GM19324 (cell line): ENCODE measurements at regions not wholly inside any gene's neighbourhood (a gene's known extent, or its start where the extent isn't known, plus 50 kb on each side); places are given as distances from the start of the nearest gene placed in this dataset.

Source experiments
- ATAC-seq: cut with Tn5 transposase; IDR thresholded peaks from one replicate; pipeline ENCODE4 v1.9.1; 2021; ENCODE audit warnings: mild to moderate bottlenecking, moderate library complexity; ENCODE audit not compliant: unreplicated experiment, low FRiP score

DNA sequence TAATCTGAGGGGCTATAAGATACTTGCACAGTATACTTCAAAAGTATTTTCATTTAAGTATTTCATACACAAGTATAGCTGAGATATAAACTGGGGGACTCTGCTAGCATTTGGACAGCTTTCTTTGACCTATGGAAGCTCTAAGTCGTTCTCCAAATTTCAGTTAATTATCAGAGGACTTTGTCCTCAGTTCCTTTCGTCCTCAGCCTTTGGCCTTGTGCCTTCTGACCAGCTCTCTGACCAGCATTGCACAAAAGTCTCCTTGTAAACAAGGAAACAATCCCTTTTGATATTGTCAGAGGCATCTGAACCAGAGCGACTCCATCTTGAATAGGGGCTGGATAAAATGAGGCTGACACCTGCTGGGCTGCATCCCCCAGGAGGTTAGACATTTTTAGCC is 464.0 kb upstream of the FAM241A start:
- ATAC-seq, result no peak

DNA sequence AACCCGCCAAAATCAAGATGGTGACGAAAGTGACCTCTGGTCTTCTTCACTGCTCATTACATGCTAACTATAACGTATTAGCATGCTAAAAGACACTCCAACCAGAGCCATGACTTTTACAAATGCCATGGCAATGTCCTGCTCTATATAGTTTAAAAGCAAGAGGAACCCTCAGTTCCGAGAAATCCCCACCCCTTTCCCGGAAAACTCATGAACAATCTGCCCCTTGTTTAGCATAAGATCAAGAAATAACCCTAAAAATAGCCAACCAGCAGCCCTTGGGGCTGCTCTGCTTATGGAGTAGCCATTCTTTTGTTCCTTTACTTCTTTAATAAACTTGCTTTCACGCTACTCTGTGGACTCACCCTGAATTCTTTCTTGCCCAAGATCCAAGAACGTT is 463.5 kb upstream of the FAM241A start:
- no peak for ATAC-seq

DNA sequence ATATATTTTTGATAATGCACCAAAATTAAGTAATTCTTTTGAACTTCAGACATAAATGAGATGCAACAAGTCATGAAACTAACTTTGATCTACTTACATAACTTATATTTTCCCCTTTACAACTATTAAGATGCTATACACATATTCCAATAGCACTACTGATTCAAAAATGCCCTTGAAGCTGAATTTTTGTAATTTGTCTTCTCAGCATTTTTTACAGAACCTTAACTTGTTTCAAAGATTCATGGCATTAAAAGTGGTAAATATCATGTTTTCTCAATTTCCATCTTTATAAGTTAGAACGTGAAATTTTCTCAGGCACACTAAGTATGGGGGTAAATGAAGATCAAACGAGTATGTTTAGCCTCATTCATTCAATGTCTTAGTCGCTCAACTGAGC is 460.0 kb upstream of the FAM241A start:
- no peak for ATAC-seq

DNA sequence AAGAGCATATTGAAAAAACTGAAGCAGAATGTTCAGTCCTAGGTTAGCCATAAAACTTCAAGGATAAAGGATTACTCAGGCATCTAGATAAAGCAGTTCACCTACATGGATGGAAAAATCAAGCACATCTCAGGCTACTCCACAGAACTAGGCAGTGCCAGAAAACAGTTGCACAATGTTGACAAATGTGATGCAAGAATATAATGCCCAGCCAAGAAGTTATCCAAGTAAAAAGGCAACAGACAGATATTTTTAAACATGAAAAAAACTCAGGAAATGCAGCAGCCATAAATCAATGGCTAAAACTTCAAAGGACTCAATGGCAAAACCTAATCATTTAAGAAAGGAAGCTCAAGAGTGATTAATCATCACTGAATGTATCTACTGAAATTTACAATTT is 456.0 kb upstream of the FAM241A start:
- ATAC-seq, result no peak

DNA sequence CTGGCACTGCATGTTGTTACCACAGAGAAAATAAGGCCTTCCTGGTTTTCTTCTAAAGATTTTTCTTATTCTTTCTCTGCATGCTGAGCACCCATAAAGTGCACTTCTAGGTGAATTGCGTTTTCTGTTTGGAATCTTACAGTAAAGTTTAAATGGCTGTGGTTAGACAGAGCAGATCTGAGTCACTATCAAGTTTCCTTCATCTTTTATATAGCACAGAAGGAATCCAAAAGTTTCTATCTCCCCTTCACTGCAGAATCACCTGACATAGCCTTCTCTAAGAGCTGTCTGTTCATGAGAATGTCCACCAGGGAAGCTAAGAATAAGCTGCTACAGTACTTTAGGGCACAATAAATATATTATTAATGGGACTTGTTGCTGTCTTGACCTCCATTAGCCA is 455.5 kb upstream of the FAM241A start:
- ATAC-seq, result no peak

DNA sequence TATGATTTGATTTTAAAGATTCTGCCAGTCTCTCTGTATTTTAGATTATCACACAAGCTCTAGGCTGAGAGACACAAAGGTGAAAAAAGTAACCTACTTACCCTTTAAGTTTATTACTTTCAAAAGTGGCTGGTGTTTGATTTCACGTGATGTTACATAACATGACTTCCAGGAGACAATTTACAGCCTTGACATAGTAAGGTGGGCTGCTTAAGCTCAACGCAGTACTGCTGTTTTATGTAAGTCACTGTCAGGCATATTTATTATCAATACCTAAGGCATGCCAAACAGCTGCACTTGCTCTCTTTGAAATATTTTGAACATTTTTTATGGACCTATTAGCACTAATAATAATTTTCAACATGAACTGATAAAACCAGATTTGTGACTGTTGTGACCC is 451.5 kb upstream of the FAM241A start:
- no peak for ATAC-seq

DNA sequence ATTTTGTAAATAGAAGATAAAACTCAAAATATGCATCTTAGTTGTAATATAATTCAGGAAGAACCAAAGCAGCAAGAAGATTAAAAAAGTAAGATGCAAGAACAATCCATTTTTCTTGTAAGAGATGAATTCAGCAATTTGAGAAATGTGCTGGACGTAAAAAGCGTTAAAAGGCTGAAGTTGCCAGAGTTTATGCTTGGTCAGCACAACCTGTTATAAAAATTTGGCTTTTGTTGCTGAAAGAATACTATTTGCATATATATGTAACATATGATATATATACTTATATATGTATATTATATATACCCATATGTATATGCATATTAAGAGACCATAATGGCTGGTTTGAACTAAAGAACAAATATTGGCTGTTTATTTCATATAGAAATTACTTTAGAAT is 449.6 kb upstream of the FAM241A start:
- no peak for ATAC-seq

DNA sequence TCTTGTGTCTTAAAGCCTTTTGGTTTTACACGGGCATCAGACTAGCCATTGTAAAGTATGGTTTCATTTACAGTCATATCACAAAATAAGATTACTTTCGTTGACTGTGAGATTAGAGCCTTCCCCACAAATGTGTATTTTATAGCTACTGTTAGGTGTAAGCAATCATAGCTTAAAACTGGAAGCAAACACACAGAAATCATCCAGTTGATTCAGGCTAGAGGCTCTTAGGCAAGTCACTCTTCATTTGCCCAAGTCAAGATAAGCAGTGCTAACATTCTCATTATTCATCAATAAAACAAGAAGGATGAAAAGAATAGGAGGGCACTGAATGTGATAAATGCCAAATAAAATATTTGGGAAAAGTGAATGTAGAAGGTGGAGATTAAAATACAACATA is 448.7 kb upstream of the FAM241A start:
- no peak for ATAC-seq

DNA sequence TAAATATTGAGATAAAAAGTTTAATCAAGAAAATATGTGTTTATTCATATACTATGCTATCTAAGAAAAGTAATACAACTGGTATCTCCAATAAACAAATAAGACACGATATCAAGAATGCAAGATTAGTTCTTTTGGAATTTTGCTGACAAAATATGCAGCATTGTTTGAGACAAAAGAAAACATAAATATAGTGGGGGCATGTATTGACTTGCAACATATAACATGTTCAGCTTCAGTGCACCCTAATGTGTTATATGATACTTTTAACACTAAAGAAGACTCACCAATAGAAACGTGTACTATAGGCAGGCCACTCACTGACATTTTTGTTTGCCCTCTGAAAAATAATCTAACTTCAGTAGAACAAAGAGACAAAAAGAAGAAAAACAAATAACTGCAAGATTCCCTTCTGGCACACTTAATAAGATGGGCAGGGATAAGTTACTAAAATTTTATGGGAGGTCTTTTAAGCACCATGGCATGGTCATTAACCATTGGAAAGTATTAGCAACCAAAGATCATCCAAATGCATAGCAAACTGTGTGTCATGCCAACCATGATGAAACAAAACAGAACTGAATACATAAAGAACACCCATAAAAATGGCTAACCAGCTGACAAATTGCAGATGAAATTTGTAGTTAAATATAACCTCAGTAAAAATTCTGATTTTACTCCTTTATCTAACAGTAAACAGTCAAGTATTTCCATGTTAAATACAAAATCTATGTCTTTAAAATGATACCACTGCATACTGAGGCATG is 447.9 kb upstream of the FAM241A start:
- no peak for ATAC-seq

DNA sequence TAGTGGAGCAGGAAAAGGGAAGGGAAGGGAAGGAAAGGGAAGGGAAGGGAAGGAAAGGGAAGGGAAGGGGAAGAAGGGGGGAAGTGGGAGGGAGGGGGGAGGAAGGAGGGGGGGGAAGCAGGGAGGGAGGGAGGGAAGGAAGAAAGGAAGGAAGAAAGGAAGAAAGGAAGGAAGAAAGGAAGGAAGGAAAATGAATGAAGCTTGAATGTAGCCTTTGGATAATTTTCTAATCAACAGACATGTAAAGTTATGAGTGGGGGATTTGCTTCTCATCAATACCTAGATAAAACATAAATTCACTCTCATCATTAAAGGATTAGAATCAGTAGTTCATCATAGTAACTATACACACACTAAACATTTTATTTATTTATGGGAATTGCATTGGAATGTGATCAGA is 446.9 kb upstream of the FAM241A start:
- no peak for ATAC-seq

DNA sequence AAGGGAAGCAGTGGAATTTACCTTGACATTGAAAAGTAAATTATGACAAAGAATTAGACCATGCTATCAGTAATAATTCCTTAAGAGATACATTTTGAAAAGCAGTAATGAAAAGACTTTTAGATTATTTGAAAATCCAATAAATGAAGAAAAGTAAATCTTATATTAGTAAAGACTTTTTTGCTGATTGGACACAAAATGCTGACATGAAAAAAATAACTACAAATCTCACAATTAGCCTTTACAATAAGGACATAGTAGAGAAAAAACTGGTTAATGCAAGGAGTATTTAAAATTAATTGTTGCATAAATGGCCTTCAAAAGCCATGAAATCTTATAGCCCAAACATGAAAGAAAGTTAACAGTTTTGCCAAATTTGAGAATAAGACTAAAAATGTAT is 446.1 kb upstream of the FAM241A start:
- ATAC-seq, result no peak

DNA sequence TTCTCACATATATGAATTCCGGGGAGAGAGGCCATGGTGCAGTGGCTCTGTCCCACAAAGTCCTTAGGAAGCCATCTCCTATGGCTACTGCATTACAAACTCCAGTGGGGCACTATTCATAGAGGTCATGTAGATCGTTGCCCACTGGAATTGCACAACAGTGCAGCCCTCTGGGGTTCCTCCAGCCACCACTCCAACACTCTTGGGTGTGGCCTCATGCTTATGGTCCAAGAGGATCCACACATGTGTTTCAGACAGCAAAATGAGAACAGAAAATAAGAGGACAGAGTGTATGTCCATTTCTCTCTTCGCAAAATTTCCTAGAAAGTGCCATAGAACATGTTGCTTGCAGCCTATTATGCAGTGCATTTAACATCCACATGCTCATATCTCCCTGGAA is 444.2 kb upstream of the FAM241A start:
- ATAC-seq, result no peak

DNA sequence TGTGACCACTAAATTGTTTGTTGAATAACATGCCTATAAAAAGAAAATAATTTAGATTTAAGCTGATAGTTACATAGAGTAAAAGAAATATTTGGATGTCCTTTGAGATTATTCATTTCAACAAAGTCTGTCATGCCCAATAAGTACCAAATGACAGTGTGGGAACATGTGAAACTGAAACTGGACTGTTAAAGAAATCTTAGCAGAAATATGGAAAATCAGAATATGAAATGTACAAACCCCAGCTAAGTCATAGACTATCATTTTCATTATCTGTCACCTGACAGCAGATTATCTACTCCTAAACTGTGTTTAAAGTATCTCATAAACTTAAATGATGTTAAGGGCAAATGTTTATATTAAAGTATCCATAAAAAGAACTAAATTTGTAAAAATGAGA is 437.8 kb upstream of the FAM241A start:
- no peak for ATAC-seq

DNA sequence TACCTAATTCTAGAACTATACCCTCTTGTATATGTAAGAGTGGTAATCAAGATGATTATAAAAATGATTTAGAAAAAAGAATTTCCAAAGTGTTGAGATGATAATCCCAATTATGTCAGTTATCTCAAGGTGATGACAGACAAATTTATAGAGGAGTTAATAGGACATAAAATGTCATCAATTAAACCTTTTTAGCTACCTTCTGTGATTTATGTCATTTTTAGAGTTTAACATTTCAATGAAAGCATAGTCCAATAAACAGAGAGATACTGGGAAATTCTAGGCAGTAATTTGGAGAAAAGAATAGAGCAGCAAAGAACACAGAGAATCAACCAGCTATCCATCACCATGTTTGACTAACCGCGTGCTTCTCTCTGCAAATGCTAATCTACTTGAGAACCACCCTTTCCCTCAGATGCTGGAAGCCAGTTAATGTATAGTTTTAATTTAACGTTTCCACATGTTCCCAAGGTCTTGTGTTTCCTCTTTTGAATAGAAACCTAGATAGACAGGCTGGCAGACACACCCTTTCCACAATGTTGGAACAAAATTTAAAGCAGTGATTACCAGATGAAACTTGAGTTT is 433.1 kb upstream of the FAM241A start:
- no peak for ATAC-seq

DNA sequence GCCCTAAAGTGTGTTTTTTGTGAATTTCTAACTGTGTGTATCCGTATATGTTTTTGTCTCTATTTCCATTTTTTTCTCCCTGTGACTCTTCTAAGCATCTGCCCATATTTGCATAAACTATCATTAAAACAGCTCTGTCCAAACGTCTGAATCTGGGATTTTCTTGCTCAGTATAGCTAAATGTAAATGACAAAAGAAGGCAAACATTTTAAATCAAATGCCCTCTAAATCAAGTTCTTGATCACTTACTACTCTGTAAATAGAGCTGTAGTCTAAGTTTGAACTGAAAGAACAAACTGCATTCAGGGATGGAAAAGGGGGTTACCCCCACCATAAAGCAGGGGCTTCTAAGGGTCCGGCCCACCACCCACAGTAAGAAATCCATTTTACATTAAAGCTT is 432.0 kb upstream of the FAM241A start:
- ATAC-seq, result no peak

DNA sequence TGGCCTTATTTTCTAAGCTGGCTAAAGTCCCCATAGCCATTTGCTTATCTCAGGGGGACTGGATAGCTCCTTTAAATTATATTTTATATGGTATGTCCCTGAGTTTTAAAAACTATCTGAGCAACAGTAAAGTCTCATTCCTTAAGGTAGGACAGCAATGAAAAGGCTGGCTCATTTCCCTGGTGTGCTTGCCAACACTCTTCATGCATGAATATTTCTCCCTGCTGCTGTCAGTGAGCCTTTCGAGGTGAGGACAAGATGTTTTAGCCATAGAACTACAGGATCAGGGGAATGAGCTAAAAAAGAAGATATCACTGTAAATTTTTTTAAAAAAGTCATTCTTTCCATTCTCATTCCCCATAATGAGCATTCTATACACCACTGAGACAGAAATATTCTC is 427.3 kb upstream of the FAM241A start:
- no peak for ATAC-seq

DNA sequence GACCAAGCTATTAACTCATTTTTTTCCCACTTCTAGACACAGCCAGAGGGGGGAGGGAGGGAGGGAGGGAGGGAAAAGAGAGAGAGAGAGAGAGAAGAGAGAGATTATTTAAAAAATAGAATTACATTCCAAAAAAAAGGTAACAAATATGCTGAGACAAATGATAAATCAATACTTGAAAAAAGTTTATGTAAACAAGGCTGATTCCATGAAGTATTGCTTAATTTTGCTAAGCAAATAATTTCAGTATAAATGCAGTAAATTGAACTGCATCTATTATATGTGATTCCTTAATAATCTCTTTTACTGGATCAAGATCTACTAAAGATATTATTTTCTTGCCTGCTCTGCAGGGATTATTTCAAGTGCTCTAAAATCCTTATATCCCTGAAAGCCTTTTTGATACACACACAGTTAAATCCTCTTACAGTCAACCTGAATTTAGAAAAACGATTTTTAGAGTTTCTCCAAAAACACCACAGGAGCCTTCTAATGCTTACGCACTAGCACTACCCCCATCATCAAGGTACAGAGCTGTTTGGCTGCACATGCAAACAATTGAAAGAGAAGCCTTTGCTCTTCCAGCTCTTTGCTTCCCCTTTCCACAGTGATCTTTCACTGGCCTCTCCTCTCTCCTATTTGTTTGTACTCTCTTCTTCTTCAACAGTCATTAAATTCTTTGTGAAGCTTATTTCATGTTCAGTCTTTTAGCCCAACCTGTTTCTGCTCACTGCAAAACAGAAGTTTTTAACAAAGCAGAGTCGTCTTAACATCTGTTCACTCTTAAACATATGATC is 426.3 kb upstream of the FAM241A start:
- ATAC-seq, result no peak

DNA sequence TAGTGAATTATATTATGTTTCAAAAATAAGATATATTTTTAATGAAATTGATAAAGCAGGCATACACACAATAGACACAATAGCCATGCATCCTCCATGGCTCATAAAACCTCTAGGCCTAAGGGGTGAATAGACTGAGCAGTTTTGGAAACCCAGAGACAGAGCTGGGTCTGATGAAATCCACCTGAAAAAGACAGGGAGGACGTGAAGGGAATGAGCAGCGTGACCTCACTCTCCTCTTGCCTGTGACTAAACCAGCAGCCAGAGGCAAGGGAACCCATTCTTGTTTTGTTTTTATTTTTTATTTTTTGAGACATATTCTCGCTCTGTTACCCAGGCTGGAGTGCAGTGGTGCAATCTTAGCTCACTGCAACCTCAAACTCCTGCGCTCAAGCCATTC is 424.4 kb upstream of the FAM241A start:
- ATAC-seq, result no peak

DNA sequence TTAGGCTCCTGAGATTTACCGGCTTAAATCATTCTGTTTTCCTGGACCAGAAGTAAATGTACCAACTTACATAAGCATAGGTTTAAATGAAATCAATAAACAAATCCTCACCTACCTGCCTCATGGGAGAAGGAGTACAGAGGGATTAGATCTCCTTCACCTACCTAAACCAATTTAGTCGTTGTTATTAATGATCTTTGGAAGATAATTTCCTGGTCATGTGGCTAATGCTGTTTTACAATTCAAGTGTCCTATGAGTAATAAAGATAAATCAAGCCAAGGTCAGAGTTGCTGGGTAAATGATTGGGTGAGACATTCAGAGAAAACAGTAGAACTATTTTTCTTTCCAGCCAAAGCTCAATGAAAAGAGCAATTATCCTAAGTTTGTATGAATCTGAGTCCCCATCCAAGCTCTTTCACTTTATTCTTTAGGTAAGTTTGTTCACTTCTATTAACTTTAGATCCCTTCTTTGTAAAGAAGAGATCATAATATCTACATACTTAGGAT is 423.0 kb upstream of the FAM241A start:
- no peak for ATAC-seq

DNA sequence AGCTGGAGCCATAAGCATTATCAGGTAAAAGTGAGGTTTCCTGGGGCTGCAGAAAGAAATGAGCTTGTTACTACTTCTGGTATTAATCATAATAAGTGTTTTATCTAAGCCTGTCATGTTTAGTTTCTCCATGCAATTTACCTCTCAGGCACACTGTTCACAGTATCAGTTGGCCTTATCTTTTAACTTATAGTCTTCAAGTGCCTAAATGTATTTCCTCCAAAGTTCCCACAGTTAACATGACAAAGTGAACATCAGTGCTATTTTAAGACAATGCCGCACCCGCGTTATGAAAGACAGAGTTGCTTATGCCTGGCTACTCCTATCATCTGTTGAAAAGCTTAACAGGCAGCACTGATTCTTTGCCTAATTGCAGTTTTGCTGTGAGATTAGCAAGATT is 408.7 kb upstream of the FAM241A start:
- no peak for ATAC-seq

DNA sequence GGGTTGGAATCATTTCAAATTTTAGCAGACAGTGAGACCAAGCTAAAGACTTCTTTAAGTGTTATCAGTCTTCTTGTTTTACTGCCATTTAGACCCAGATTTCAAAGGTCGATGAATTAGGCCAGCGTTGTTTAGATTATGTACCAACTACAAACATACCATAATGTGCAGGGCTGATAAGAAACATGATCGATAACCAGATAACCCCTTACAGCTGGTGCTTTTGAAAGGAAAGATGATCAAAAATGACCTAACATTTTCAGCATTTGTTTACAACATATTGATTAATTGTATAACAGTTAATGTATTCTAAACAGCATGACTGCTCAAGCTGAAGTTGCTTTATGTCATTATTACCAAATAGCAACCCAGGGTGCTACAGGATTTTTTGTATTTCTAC is 400.4 kb upstream of the FAM241A start:
- no peak for ATAC-seq

DNA sequence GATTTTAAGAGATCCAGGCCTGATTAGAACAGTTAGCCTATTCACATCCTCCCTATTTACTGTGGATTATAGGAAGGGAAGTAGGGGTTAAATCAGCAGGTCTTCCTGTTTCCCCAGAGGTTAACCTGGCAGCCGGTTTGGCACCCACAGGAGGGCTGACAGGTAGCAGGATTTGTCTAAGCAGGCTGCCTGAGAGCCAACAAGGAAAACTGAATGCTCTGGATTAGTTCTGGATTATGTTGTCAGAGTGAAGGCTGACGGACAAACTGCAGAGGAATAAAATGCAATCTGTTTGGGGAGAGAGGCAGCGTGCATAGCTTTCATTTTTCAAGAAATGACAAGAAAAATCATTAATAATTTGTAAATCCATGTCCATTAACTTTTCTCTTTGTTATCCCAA is 397.1 kb upstream of the FAM241A start:
- no peak for ATAC-seq
